ENCODE measurements at regions not wholly inside any gene's neighbourhood (a gene's known extent, or its start where the extent isn't known, plus 50 kb on each side); places are given as distances from the start of the nearest gene placed in this dataset.
"Not testable (repeated sequence)": the region's sequence is repeated elsewhere in the genome, so short reads cannot be mapped to it uniquely, and the experiment has no call there.

- TF ChIP-seq POLR2A (IDR thresholded peaks at IDR 0.05; ENCODE audit: low read length), result no peak
- TF ChIP-seq GATA1 (IDR thresholded peaks at IDR 0.05; ENCODE audit: low read depth, low read length), result no peak
Measured at GRCh38 chr12:68387338-68387737, 55.2 kb upstream of the MDM1 start.

GRCh38 chr12:68389305-68389704 lies 57.1 kb upstream of the MDM1 start:
- DNase-seq, result no peak
- TF ChIP-seq POLR2A (IDR thresholded peaks at IDR 0.05; ENCODE audit: low read length) (no peak), GATA1 (IDR thresholded peaks at IDR 0.05; ENCODE audit: low read depth, low read length) (no peak)

More at GRCh38 chr12:68387338-68387737, 55.2 kb upstream of the MDM1 start:
- no peak for DNase-seq

GRCh38 chr12:68391937-68392336 lies 59.8 kb upstream of the MDM1 start:
- peak; percentile 40 to 85 for DNase-seq
- no peak for TF ChIP-seq POLR2A (IDR thresholded peaks at IDR 0.05; ENCODE audit: low read length)
- TF ChIP-seq GATA1 (IDR thresholded peaks at IDR 0.05; ENCODE audit: low read depth, low read length), result no peak

GRCh38 chr12:68392376-68392775 lies 60.2 kb upstream of the MDM1 start:
- no peak for TF ChIP-seq GATA1 (IDR thresholded peaks at IDR 0.05; ENCODE audit: low read depth, low read length)
- no peak for TF ChIP-seq POLR2A (IDR thresholded peaks at IDR 0.05; ENCODE audit: low read length)

GRCh38 chr12:68393417-68393816 lies 61.3 kb upstream of the MDM1 start:
- TF ChIP-seq POLR2A (IDR thresholded peaks at IDR 0.05; ENCODE audit: low read length), result no peak
- TF ChIP-seq GATA1 (IDR thresholded peaks at IDR 0.05; ENCODE audit: low read depth, low read length), result no peak
- no peak for DNase-seq

More at GRCh38 chr12:68392376-68392775, 60.2 kb upstream of the MDM1 start:
- DNase-seq, result no peak

- DNase-seq, result no peak
Measured at GRCh38 chr12:68397566-68398158, 65.5 kb upstream of the MDM1 start.

GRCh38 chr12:68398689-68399088 lies 66.5 kb upstream of the MDM1 start:
- DNase-seq, result not testable (repeated sequence)

More at GRCh38 chr12:68397566-68398158, 65.5 kb upstream of the MDM1 start:
- no peak for TF ChIP-seq GATA1 (IDR thresholded peaks at IDR 0.05; ENCODE audit: low read depth, low read length)
- no peak for TF ChIP-seq POLR2A (IDR thresholded peaks at IDR 0.05; ENCODE audit: low read length)

GRCh38 chr12:68400226-68400829 lies 68.2 kb upstream of the MDM1 start:
- no peak for DNase-seq
- TF ChIP-seq POLR2A (IDR thresholded peaks at IDR 0.05; ENCODE audit: low read length), result no peak
- TF ChIP-seq GATA1 (IDR thresholded peaks at IDR 0.05; ENCODE audit: low read depth, low read length), result no peak

GRCh38 chr12:68402422-68402821 lies 70.3 kb upstream of the MDM1 start:
- no peak for DNase-seq
- no peak for TF ChIP-seq GATA1 (IDR thresholded peaks at IDR 0.05; ENCODE audit: low read depth, low read length)
- no peak for TF ChIP-seq POLR2A (IDR thresholded peaks at IDR 0.05; ENCODE audit: low read length)

- TF ChIP-seq GATA1 (IDR thresholded peaks at IDR 0.05; ENCODE audit: low read depth, low read length), result no peak
- no peak for TF ChIP-seq POLR2A (IDR thresholded peaks at IDR 0.05; ENCODE audit: low read length)
- DNase-seq, result no peak
Measured at GRCh38 chr12:68403296-68403695, 71.1 kb upstream of the MDM1 start.

GRCh38 chr12:68403711-68404110 lies 71.5 kb upstream of the MDM1 start:
- TF ChIP-seq POLR2A (IDR thresholded peaks at IDR 0.05; ENCODE audit: low read length), result no peak
- TF ChIP-seq GATA1 (IDR thresholded peaks at IDR 0.05; ENCODE audit: low read depth, low read length), result no peak
- peak in 1 of 2 experiments; percentile 21 for DNase-seq

- TF ChIP-seq GATA1 (IDR thresholded peaks at IDR 0.05; ENCODE audit: low read depth, low read length) (no peak), POLR2A (IDR thresholded peaks at IDR 0.05; ENCODE audit: low read length) (no peak)
- no peak for DNase-seq
Measured at GRCh38 chr12:68405343-68405781, 73.2 kb upstream of the MDM1 start.

GRCh38 chr12:68406134-68406576 lies 74.0 kb upstream of the MDM1 start:
- no peak for DNase-seq
- TF ChIP-seq GATA1 (IDR thresholded peaks at IDR 0.05; ENCODE audit: low read depth, low read length) (no peak), POLR2A (IDR thresholded peaks at IDR 0.05; ENCODE audit: low read length) (no peak)

GRCh38 chr12:68406911-68407310 lies 74.7 kb upstream of the MDM1 start:
- TF ChIP-seq POLR2A (IDR thresholded peaks at IDR 0.05; ENCODE audit: low read length) (no peak), GATA1 (IDR thresholded peaks at IDR 0.05; ENCODE audit: low read depth, low read length) (no peak)

GRCh38 chr12:68410018-68410660 lies 78.0 kb upstream of the MDM1 start:
- DNase-seq, result no peak

More at GRCh38 chr12:68406911-68407310, 74.7 kb upstream of the MDM1 start:
- no peak for DNase-seq

More at GRCh38 chr12:68410018-68410660, 78.0 kb upstream of the MDM1 start:
- TF ChIP-seq POLR2A (IDR thresholded peaks at IDR 0.05; ENCODE audit: low read length) (no peak), GATA1 (IDR thresholded peaks at IDR 0.05; ENCODE audit: low read depth, low read length) (no peak)

Measured in erythroblast (primary cell).